GM21737 (cell line): ENCODE measurements at regions not wholly inside any gene's neighbourhood (a gene's known extent, or its start where the extent isn't known, plus 50 kb on each side); places are given as distances from the start of the nearest gene placed in this dataset.
"Not testable (repeated sequence)": the region's sequence is repeated elsewhere in the genome, so short reads cannot be mapped to it uniquely, and the experiment has no call there.

Experiments used
- ATAC-seq: cut with Tn5 transposase; IDR thresholded peaks from one replicate; pipeline ENCODE4 v1.9.1; 2021; ENCODE audit warnings: mild to moderate bottlenecking, moderate library complexity; ENCODE audit not compliant: unreplicated experiment

- no peak for ATAC-seq
These were observed 263.9 kb downstream of the KTN1 start for GRCh38 chr14:55843718-55844403.

GRCh38 chr14:55845963-55846825, 266.2 kb downstream of the KTN1 start:
- ATAC-seq, result no peak

GRCh38 chr14:55846826-55847446, 266.9 kb downstream of the KTN1 start:
- no peak for ATAC-seq

- no peak for ATAC-seq
These were observed 267.8 kb downstream of the KTN1 start for GRCh38 chr14:55847766-55848165.

- no peak for ATAC-seq
These were observed 269.0 kb downstream of the KTN1 start for GRCh38 chr14:55848964-55849363.

GRCh38 chr14:55849833-55850232, 268.4 kb upstream of the PELI2 start:
- ATAC-seq, result no peak

GRCh38 chr14:55850825-55851241, 267.4 kb upstream of the PELI2 start:
- no peak for ATAC-seq

GRCh38 chr14:55851301-55851700, 266.9 kb upstream of the PELI2 start:
- ATAC-seq, result no peak

- no peak for ATAC-seq
These were observed 266.2 kb upstream of the PELI2 start for GRCh38 chr14:55851961-55852360.

GRCh38 chr14:55855751-55856150, 262.5 kb upstream of the PELI2 start:
- ATAC-seq, result no peak

- no peak for ATAC-seq
These were observed 259.6 kb upstream of the PELI2 start for GRCh38 chr14:55858604-55859003.

- ATAC-seq, result not testable (repeated sequence)
These were observed 256.6 kb upstream of the PELI2 start for GRCh38 chr14:55861561-55861960.

GRCh38 chr14:55864890-55865655, 253.1 kb upstream of the PELI2 start:
- no peak for ATAC-seq

- ATAC-seq, result no peak
These were observed 250.9 kb upstream of the PELI2 start for GRCh38 chr14:55867311-55867710.

GRCh38 chr14:55867719-55868118, 250.5 kb upstream of the PELI2 start:
- no peak for ATAC-seq

GRCh38 chr14:55869397-55870049, 248.7 kb upstream of the PELI2 start:
- no peak for ATAC-seq

- no peak for ATAC-seq
These were observed 245.0 kb upstream of the PELI2 start for GRCh38 chr14:55873169-55873568.

GRCh38 chr14:55874785-55875184, 243.4 kb upstream of the PELI2 start:
- ATAC-seq, result no peak

GRCh38 chr14:55877942-55878341, 240.3 kb upstream of the PELI2 start:
- ATAC-seq, result no peak

- ATAC-seq, result no peak
These were observed 236.5 kb upstream of the PELI2 start for GRCh38 chr14:55881577-55882241.
